ENCODE measurements at regions not wholly inside any gene's neighbourhood (a gene's known extent, or its start where the extent isn't known, plus 50 kb on each side); places are given as distances from the start of the nearest gene placed in this dataset.

DNA sequence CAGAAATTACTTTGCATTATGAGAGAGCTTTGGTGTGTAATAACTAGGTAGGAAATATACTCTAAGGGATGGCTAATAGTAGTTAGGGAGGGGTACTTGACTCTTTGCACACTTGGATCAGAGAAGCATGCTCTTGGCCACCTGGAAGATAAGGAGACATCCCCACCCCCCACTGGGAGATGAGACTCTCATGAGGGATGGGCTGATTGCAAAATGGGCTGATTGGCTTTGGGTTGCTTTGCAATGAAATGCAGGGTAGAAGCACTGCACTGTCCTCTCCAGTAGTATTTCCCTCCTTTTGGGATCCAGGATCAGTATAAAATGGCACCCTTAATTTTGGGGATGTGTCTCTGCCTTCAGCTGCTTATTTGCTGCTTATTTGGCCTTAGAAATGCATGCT is 71.2 kb upstream of the EPS8L3 start:
- H3K4me3 ChIP-seq (replicated peaks in 1 of 2; ENCODE audit: low read depth in 2 of 2, low read length in 2 of 2), result no peak overlapping the region
- TF ChIP-seq, protein P1, sequence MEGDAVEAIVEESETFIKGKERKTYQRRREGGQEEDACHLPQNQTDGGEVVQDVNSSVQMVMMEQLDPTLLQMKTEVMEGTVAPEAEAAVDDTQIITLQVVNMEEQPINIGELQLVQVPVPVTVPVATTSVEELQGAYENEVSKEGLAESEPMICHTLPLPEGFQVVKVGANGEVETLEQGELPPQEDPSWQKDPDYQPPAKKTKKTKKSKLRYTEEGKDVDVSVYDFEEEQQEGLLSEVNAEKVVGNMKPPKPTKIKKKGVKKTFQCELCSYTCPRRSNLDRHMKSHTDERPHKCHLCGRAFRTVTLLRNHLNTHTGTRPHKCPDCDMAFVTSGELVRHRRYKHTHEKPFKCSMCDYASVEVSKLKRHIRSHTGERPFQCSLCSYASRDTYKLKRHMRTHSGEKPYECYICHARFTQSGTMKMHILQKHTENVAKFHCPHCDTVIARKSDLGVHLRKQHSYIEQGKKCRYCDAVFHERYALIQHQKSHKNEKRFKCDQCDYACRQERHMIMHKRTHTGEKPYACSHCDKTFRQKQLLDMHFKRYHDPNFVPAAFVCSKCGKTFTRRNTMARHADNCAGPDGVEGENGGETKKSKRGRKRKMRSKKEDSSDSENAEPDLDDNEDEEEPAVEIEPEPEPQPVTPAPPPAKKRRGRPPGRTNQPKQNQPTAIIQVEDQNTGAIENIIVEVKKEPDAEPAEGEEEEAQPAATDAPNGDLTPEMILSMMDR (IDR thresholded peaks at IDR 0.05; ENCODE audit: low read depth, low read length), result no peak
- DNase-seq (ENCODE audit: low read depth in 2 of 2), result no peak

DNA sequence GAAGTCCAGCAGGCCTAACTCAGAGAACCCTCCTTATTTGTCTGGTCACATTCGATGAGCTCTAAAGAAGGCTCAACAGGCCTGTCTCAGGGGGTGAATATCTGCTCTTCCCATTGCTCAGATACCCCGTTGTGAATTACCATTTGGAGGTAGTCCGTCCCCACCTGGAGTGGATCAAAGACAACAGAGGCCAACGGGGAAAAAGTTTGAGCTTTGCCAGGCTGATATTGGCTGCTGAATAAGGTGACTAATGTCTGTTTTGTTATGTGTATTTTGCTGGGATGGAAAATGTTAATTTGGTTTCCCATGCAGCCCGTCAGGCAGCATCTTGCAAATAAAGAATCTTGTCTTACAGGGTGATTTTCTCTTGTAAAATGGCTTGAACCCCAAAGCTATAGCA is 69.2 kb upstream of the EPS8L3 start:
- TF ChIP-seq, protein P1 (IDR thresholded peaks at IDR 0.05; ENCODE audit: low read depth, low read length), result no peak
- DNase-seq (ENCODE audit: low read depth in 2 of 2), result no peak
- H3K4me3 ChIP-seq (replicated peaks in 1 of 2; ENCODE audit: low read depth in 2 of 2, low read length in 2 of 2), result no peak overlapping the region

DNA sequence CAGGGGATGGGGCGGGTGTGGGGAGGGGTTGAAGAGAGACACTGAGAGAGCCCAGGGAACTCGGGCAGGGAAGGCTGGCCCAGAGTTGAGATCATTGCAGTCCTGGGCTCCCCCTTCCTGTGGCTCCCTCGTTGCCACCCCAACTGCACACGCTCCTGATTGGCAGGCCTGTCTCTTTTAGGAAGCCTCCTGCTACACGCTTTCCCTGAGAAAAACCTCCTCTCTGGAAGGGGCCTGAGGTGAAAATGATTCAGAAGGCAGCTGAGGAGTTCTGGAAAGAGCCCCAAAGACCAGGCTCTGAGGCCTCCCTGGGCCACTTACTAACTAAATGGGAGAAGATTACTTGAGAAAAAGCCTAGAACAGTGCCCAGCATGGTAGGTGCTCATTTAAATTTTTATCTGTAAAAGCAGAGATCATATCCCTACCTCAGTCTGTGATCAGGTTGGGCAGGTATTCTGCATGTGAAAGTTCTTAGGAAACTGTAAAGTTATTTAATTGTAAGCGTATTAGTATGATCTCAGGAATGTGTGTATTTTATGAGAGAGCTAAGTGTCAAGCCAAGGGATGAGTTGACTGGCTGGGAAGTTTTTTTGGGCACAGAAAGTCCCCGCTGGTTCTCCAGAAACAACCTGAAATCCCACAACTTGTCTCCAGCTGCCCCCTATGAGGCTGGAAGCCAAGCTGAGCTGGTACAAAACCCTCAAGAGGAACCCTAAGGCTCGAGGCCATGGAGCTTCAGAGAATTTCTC is 65.2 kb upstream of the EPS8L3 start:
- TF ChIP-seq, protein P1 (IDR thresholded peaks at IDR 0.05; ENCODE audit: low read depth, low read length), result no peak
- no peak overlapping the region for H3K4me3 ChIP-seq (replicated peaks in 1 of 2; ENCODE audit: low read depth in 2 of 2, low read length in 2 of 2)
- no peak for DNase-seq (ENCODE audit: low read depth in 2 of 2)

DNA sequence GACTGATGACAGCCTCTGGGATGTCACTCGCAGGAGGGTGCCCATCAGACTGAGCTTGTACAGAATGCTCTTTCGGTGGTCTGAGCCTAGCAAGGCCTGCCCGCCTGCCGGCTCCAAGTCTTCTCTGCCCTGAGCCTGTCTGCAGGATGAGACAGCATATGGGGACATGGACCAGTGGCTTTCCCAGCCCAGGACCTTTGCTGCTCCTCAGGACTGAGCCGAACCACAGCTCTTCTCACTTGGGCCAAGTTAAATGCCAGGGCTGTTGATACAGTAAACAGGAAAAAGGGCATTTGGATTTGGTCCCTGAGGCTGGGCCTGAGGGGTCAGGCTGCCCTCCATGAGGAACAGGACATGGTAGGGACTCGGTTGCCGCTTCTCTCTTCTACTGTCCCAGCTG is 64.3 kb upstream of the EPS8L3 start:
- H3K4me3 ChIP-seq (replicated peaks in 1 of 2; ENCODE audit: low read depth in 2 of 2, low read length in 2 of 2), result no peak overlapping the region
- TF ChIP-seq, protein P1 (IDR thresholded peaks at IDR 0.05; ENCODE audit: low read depth, low read length), result no peak
- no peak for DNase-seq (ENCODE audit: low read depth in 2 of 2)

DNA sequence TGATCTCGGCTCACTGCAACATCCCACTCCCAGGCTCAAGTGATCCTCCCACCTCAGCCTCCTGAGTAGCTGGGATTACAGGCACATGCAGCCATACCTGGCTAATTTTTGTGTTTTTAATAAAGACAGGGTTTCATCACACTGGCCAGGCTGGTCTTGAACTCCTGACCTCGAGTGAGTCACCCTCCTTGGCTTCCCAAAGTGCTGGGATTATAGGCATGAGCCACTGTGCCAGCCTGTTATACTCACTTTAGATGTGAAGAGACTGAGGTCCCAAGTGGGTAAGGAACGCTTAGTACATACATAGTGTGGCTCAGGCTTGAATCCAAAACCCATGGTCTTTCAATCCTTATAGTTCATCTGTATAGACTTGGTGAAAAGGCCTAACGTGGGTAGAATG is 63.7 kb upstream of the EPS8L3 start:
- TF ChIP-seq, protein P1 (IDR thresholded peaks at IDR 0.05; ENCODE audit: low read depth, low read length), result no peak
- no peak overlapping the region for H3K4me3 ChIP-seq (replicated peaks in 1 of 2; ENCODE audit: low read depth in 2 of 2, low read length in 2 of 2)
- DNase-seq (ENCODE audit: low read depth in 2 of 2), result no peak

DNA sequence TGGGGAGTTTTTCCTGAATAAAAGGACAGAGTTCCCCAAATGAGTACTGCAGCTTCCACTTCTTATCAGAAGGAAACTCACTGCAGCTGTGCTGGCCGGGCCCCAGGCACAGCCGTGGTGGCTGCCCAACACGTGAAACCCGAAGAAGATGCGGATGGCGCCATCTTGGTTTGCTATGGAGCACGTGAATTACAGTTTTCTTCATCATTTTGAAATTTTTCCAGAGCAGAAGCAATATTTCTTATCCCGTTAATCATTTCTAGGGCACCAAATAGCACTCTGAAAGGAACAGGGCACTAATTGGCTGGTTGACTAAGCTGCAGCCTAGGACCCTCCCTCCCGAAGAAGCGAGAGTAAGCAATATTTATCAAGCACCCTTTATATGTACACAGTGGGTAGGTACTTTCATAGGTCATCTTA is 63.2 kb upstream of the EPS8L3 start:
- TF ChIP-seq, protein P1 (IDR thresholded peaks at IDR 0.05; ENCODE audit: low read depth, low read length), result no peak
- no peak overlapping the region for H3K4me3 ChIP-seq (replicated peaks in 1 of 2; ENCODE audit: low read depth in 2 of 2, low read length in 2 of 2)
- DNase-seq (ENCODE audit: low read depth in 2 of 2), result no peak

DNA sequence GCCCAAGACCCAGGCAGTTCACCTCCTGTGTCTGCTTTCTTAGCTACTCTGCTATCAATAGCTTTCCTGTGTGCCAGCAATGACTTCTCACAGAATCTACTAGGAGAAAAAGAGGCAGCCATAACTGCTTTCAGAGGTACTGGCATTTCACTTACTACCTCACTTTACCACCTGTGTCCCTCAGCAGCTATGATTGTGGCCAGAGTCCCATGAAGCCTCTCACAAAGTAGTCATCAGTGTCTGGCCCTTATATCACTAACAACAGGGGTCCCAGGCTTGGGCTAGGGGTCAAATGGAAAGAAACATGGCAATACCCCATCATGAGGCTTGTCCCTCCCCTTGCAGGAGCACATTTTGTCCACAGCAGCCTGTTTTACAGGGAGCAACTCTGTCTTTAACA is 62.7 kb upstream of the EPS8L3 start:
- no peak overlapping the region for H3K4me3 ChIP-seq (replicated peaks in 1 of 2; ENCODE audit: low read depth in 2 of 2, low read length in 2 of 2)
- no peak for DNase-seq (ENCODE audit: low read depth in 2 of 2)
- TF ChIP-seq, protein P1 (IDR thresholded peaks at IDR 0.05; ENCODE audit: low read depth, low read length), result no peak

Measured in cardiac fibroblast (primary cell).